ENCODE measurements at regions not wholly inside any gene's neighbourhood (a gene's known extent, or its start where the extent isn't known, plus 50 kb on each side); places are given as distances from the start of the nearest gene placed in this dataset.

GRCh38 chr1:5478961-5479360, 513.3 kb downstream of the NPHP4 start:
- no peak overlapping the region for H3K27ac ChIP-seq (ENCODE audit: low read depth in 1 of 2, low read length in 2 of 2)
- H3K36me3 Mint-ChIP-seq, result no peaks in the 10 kb centered on the region
- H3K4me1 ChIP-seq (ENCODE audit: control insufficient read depth in 1 of 2, insufficient read depth in 2 of 2, low read length in 2 of 2), result no peaks in the 10 kb centered on the region
- H3K4me3 Mint-ChIP-seq, result no peak overlapping the region
- peaks cover 0 to 15% (median 9%) of the 10 kb centered on the region in 3 donors for H3K27me3 Mint-ChIP-seq (ENCODE audit: low read depth in 3 of 3)
- intact Hi-C loops (cut with micrococcal nuclease), result no loop called here
- no peaks in the 10 kb centered on the region for H3K79me2 ChIP-seq (ENCODE audit: insufficient read depth, low read length)
- no peaks in the 10 kb centered on the region for H3K4me1 Mint-ChIP-seq
- 92% methylated on average over 7 of the region's 9 CpGs for WGBS (ENCODE audit: insufficient coverage)
- no peaks in the 10 kb centered on the region for H3K9me3 ChIP-seq (replicated peaks in 1 of 2; ENCODE audit: control insufficient read depth in 1 of 2, insufficient read depth in 1 of 2, low read length in 2 of 2)
- peaks cover 0 to 1% (median 0%) of the 10 kb centered on the region in 7 donors for H3K9me3 Mint-ChIP-seq
- TF ChIP-seq, protein P1, sequence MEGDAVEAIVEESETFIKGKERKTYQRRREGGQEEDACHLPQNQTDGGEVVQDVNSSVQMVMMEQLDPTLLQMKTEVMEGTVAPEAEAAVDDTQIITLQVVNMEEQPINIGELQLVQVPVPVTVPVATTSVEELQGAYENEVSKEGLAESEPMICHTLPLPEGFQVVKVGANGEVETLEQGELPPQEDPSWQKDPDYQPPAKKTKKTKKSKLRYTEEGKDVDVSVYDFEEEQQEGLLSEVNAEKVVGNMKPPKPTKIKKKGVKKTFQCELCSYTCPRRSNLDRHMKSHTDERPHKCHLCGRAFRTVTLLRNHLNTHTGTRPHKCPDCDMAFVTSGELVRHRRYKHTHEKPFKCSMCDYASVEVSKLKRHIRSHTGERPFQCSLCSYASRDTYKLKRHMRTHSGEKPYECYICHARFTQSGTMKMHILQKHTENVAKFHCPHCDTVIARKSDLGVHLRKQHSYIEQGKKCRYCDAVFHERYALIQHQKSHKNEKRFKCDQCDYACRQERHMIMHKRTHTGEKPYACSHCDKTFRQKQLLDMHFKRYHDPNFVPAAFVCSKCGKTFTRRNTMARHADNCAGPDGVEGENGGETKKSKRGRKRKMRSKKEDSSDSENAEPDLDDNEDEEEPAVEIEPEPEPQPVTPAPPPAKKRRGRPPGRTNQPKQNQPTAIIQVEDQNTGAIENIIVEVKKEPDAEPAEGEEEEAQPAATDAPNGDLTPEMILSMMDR (IDR thresholded peaks at IDR 0.05), result no peak
- no peak overlapping the region for H2AFZ ChIP-seq (ENCODE audit: insufficient read depth, low read depth, low read length, poor library complexity, severe bottlenecking)
- H3K27me3 ChIP-seq (ENCODE audit: control insufficient read depth in 2 of 2, insufficient read depth in 2 of 2, low read length in 2 of 2), result no peaks in the 10 kb centered on the region
- no peaks in the 10 kb centered on the region for H3K36me3 ChIP-seq (replicated peaks in 1 of 2; ENCODE audit: control insufficient read depth in 1 of 2, insufficient read depth in 2 of 2, low read length in 2 of 2)
- H3K4me2 ChIP-seq (replicated peaks; ENCODE audit: extremely low read depth, low read length, poor library complexity, severe bottlenecking), result no peak overlapping the region
- DNase-seq, result no peak
- no peaks in the 10 kb centered on the region for H4K20me1 ChIP-seq (ENCODE audit: insufficient read depth, low read length)
- H3K4me3 ChIP-seq (replicated peaks in 1 of 3; ENCODE audit: low read depth in 2 of 3, low read length in 3 of 3), result no peak overlapping the region
- no peak overlapping the region for H3K27ac Mint-ChIP-seq
- H3K9ac ChIP-seq (ENCODE audit: insufficient read depth, low read length, poor library complexity, severe bottlenecking), result no peak overlapping the region

- Histone ChIP-seq H3K4me2 (replicated peaks; ENCODE audit: extremely low read depth, low read length, poor library complexity, severe bottlenecking) (no peak overlapping the region), H3K79me2 (ENCODE audit: insufficient read depth, low read length) (no peaks in the 10 kb centered on the region), H3K4me3 (replicated peaks in 1 of 3; ENCODE audit: low read depth in 2 of 3, low read length in 3 of 3) (no peak overlapping the region), H3K36me3 (replicated peaks in 1 of 2; ENCODE audit: control insufficient read depth in 1 of 2, insufficient read depth in 2 of 2, low read length in 2 of 2) (no peaks in the 10 kb centered on the region), H3K27me3 (ENCODE audit: control insufficient read depth in 2 of 2, insufficient read depth in 2 of 2, low read length in 2 of 2) (no peaks in the 10 kb centered on the region), H3K9ac (ENCODE audit: insufficient read depth, low read length, poor library complexity, severe bottlenecking) (no peak overlapping the region), H4K20me1 (ENCODE audit: insufficient read depth, low read length) (no peaks in the 10 kb centered on the region), H2AFZ (ENCODE audit: insufficient read depth, low read depth, low read length, poor library complexity, severe bottlenecking) (no peak overlapping the region), H3K9me3 (replicated peaks in 1 of 2; ENCODE audit: control insufficient read depth in 1 of 2, insufficient read depth in 1 of 2, low read length in 2 of 2) (no peaks in the 10 kb centered on the region), H3K4me1 (ENCODE audit: control insufficient read depth in 1 of 2, insufficient read depth in 2 of 2, low read length in 2 of 2) (no peaks in the 10 kb centered on the region), H3K27ac (ENCODE audit: low read depth in 1 of 2, low read length in 2 of 2) (no peak overlapping the region)
- WGBS (ENCODE audit: insufficient coverage), result 85% methylated on average over 4 of the region's 6 CpGs
- Mint-ChIP-seq H3K4me3 (no peak overlapping the region), H3K27ac (no peak overlapping the region), H3K9me3 (peaks cover 0 to 1% (median 0%) of the 10 kb centered on the region in 7 donors), H3K4me1 (no peaks in the 10 kb centered on the region), H3K27me3 (ENCODE audit: low read depth in 3 of 3) (peaks cover 0 to 15% (median 8%) of the 10 kb centered on the region in 3 donors), H3K36me3 (no peaks in the 10 kb centered on the region)
- intact Hi-C loops (cut with micrococcal nuclease), result no loop called here
- TF ChIP-seq, protein P1 (IDR thresholded peaks at IDR 0.05), result no peak
- no peak for DNase-seq
These were observed 514.0 kb downstream of the NPHP4 start for GRCh38 chr1:5478156-5478695.
